GM19025 (cell line): ENCODE measurements at regions not wholly inside any gene's neighbourhood (a gene's known extent, or its start where the extent isn't known, plus 50 kb on each side); places are given as distances from the start of the nearest gene placed in this dataset.

Experiments
- ATAC-seq: cut with Tn5 transposase; IDR thresholded peaks from one replicate; pipeline ENCODE4 v1.9.1; 2021; ENCODE audit warnings: mild to moderate bottlenecking, low read depth, moderate library complexity; ENCODE audit not compliant: unreplicated experiment

DNA sequence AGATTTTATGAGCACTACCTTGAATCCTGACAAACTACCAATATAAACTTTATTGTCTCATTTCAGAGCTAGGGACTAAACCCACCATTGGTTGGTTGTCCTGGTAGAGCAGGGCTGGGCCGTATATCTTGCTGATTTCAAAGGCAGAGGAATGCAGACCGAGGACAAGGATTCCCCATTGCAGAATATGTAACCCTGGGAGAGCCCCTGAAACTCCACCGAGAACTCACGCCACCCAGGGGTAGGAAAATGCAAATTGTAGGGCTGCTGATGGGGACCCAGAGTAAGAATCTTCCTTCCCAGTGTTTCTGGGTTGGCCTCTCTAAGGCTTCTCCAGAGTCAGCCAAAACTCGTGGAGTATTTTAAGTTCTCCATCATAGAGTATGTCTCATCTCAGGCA is 235.3 kb downstream of the ABHD5 start:
- no peak for ATAC-seq

GRCh38 chr3:43932921-43933320 is 242.2 kb downstream of the ABHD5 start:
- no peak for ATAC-seq

GRCh38 chr3:43948013-43948412 is 257.3 kb downstream of the ABHD5 start:
- no peak for ATAC-seq

DNA sequence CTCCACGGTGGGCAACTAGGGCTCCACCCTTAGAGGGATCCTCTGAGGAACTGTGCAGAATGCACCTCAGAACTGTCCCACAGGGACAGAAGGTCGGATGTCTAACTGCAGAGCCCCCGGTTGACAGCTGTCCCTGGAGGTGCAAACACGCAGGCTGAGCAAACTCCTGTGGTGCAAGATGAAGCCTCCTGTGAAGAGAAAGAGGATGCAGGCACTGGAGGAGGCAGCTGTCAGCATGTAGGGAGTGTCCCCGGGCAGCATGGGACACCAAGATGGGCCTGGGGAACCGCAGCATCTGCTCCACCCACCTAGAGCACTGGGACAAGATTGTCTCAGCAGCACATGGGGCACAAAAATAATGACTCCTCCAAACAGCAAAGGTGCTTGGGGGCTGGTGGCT is 258.9 kb downstream of the ABHD5 start:
- no peak for ATAC-seq

DNA sequence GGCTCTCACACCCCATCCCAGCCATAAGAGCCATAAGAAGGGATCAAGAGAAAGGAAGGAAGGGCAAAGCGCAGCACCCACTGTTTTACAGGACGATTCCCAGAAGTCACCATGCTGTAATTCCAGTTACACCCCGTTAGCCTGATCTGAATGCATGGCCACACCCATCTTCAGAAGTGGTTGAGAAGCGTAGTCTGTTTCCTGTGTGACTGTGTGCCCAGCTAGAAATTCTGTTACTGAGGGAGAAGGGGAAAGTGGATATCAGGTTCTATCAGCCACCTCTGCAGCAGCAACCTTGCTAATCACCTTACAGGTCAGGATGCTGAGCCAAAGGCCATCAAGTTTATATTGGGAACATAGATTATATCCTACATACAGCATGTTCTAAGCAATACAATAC is 260.0 kb downstream of the ABHD5 start:
- no peak for ATAC-seq

DNA sequence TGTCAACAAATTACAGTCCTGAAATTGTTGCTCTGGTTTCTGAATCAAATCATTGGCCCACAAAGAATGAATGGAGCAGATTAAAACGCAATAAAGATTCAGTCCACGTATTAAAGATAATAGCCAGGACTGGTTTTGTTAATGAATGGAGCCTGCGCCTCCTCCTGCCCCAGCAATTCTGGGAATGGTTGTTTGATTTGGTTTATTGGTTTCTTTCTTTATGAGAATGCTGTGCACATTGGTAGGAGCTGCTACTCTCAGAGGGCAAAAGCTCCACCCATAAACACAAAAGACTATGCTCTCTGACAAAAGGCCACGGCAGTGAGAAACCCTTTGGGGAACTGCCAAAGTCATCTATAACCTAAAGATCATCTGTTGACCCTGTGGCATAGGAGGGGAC is 261.1 kb downstream of the ABHD5 start:
- no peak for ATAC-seq

DNA sequence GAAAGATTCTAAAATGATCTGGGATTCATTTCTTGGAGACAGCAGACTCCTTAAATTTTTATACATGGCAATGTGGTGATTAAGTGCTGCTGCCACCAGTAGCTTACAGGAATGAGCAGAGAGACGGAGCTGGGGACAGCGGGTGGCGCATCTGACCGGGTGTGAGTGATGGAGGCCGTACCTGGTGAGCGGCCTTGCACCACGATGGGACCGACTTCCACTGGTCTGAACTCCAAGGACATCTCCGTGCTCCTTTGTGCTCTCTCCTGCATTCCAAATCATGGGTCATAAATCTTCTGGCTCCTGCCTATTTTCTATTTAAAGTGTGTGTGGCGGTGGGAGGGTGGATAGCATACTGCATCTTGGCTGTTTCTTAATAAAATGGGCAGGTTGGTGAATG is 262.6 kb downstream of the ABHD5 start:
- ATAC-seq = no peak

GRCh38 chr3:43953814-43954692 is 263.3 kb downstream of the ABHD5 start:
- no peak for ATAC-seq

- no peak for ATAC-seq
These were observed 266.2 kb downstream of the ABHD5 start for GRCh38 chr3:43956945-43957344.

DNA sequence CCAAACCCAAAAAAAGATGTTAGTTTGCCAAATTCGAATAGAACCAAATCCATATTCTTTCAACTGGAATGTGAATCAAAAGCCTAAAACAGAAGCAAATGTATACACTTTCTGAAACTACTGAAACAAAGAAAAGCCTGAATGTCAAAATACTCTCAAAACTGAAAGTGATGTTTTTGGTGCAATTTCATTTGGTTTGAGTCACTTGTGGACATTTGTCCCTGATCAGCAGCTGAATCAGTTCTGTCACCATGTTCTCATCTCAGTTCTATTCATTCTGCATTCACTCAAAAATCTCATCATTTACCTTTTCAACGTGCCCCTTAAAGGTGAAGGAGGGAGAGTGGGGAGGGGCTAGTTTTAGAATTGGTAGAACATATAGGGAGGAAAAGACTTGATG is 266.8 kb downstream of the ABHD5 start:
- no peak for ATAC-seq

GRCh38 chr3:43958005-43958770 is 267.4 kb downstream of the ABHD5 start:
- ATAC-seq = no peak

DNA sequence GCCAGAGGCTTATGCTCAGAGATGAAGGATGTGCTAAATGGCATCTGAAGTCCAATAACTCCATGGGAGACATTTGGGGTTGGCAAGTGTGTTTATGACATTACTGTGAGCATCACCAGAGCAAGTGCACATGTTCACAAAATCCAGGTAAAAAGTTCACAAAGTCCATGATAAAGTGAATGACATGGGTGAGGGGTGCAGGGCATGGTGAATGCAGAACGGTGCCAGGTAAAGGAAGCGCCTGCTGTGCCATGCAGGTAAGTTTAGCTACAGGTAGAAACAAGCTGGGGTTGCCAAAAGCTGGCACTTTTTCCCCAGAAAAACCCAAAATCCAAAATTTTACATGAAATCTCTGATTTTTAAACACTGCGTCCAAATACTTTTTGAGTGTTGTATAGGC is 268.2 kb downstream of the ABHD5 start:
- no peak for ATAC-seq

DNA sequence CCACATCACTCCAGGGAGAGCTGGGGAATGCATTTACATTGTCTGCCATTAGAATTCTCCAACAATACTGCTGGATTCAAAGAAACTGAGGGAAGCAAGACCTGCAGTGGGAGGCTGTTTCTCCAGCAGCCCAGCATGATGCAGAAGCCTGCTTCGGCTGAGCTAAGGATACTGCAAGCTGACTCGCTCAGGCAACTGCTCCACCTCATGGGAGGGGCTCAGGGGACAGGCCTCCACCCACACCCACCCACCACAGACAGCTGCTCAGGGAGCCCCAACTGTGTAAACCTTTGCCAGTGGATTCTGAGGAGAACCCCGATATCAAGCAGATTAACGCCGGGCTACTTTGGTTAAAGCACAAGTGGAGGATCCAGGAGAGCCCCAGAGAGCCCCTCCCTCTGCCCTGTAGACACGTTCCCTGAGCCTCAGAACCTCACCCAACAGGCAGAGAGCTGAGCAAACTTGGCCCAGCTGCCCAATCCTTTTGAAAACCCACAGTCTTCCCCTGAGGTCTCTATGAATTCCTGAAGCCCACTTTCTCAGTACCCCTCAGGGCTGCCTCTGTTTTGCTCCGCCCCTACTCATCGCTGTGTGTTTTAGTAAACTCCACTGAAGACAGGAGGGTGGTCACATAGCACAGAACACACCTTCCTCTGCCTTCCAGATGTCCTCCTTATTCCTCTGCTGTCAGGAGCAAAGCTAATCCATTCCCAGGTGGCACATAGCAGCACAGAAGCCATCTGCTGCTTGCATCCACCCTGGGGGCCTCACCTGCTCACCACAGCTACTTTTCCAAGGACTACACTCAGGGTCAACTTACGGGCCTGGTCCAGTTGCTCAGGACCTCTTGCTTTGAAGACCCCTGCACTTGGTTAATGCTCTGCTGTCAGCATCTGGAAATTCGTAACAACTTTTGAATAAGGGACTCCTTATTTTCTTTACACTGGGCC is 269.0 kb downstream of the ABHD5 start:
- no peak for ATAC-seq

DNA sequence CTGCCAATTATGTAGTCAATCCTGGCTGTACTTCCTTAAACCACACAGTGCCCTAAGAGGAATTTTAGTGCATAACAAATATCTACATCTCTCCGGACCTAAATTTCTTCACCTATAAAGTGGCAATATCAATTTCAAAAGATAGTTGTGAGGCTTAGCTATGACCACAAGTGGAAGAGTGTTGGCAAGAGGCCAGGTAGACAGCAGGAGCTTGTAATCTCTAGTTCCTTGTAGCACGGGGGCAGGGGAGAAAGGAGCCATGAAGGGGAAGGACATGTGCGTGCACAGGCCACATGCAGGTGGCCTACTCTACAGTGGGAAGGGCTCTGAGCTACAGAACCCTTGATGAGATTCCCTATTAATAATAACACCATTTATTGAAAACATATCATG is 269.7 kb downstream of the ABHD5 start:
- ATAC-seq = no peak

DNA sequence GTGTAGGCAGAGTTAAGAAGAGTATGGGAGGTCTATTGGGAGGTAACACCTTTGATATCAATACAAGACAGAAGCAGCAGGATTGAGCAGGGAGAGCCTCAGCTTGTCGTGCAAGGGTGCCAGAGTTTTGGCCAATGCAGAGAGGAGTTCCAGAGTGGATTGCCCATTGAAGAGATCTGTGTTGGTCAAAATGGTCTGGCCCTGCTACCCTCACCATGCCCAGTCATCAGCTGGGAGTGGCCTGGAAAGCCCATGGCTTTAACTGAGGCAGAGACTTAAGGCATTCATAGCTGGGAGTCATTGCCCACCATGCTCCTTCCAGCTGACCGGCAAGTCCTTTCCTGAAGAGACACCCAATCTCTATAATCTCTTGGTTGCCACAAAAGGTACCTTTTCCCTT is 271.3 kb downstream of the ABHD5 start:
- ATAC-seq = no peak

GRCh38 chr3:43963208-43963607 is 272.5 kb downstream of the ABHD5 start:
- ATAC-seq = no peak

- no peak for ATAC-seq
These were observed 273.9 kb downstream of the ABHD5 start for GRCh38 chr3:43964640-43965039.

DNA sequence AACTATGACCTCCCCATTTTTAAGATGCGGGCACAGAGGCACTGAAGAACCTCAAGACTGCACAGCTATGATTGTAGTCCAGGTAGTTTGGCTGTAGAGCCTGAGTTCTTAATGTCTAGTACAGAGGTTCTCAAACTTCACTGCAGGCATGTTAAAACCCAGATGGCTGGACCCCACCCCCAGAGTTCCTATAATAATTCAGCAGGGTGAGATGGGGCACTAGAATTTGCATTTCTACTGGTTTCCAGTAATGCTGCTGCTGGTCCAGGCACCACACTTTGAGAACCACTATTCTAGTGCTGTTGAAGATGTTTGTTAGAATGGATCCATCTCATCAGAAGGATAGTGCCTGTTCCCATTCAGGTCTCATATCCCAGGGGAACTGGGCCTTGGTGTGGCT is 274.9 kb downstream of the ABHD5 start:
- ATAC-seq = no peak

DNA sequence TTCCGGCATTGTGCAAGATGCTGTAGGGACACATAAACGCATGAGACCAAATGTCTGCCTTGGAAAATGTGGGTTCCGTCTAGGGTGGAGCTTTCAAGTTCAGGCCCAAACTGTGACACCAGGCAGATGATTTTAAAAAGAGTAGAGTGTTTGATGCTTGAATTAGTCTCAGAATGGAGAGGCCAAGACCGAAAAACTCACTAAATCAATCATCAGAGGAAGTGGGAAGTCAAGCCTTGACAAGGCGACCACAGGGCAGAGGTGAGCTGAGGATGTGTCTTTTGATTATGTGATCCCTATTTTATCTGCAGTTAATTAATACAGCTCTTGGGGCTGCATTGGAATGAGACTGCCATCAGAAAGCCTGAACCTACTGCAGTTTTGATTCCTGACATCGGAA is 275.4 kb downstream of the ABHD5 start:
- no peak for ATAC-seq

GRCh38 chr3:43966530-43966929 is 275.2 kb upstream of the TOPAZ1 start:
- no peak for ATAC-seq

DNA sequence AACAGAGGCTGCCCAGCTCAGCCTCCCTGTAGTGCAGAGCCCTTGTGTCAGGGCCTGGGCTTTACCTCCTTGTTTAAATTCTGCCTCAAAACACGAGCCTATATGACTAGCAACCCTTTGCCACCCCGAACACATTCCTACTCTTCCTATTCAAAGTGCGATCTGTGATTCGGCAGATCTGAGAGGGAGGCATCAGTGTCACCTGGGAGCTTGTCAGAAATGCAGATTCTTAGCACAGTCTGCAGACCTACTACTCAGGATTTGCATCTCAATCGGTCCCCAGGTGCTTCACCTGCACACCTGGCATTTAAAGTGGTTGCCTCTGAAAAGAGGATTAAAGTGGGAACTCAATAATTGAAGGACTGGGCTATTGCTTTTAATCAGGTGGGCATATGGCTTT is 273.2 kb upstream of the TOPAZ1 start:
- no peak for ATAC-seq
